ENCODE measurements at regions not wholly inside any gene's neighbourhood (a gene's known extent, or its start where the extent isn't known, plus 50 kb on each side); places are given as distances from the start of the nearest gene placed in this dataset.

DNA sequence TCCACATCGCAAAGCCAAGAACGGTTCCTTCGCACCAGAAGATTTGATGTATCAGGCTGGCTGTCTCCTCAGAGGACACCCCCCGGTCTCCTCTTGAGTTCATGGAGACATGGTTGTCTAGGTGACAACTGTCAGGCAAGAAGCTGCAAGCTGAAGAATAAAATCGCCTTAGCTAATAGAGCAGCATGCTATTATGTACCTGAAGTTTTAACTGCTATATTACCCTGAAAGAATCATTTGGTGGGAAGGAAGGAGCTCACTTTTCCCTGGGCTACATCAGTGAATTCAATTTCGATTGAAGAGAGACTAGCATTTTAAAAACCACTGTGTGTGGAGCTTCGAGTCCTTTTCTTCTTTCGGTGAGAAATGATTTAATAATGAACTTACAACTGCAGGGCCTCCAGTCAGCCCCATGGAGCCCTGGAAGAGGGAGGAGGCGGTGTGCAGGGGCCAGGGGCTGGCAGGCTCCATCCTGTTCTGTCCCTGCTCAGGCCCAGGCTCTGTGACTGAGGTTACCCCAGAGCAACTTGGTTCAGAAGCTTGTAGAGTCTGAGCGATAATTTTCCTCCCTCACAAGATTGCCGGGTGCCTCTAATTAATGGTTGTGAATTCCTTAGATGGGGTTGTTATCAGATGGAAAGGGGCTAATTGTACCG, 191.3 kb downstream of the MID1IP1 start:
- DNase-seq: no peak

DNA sequence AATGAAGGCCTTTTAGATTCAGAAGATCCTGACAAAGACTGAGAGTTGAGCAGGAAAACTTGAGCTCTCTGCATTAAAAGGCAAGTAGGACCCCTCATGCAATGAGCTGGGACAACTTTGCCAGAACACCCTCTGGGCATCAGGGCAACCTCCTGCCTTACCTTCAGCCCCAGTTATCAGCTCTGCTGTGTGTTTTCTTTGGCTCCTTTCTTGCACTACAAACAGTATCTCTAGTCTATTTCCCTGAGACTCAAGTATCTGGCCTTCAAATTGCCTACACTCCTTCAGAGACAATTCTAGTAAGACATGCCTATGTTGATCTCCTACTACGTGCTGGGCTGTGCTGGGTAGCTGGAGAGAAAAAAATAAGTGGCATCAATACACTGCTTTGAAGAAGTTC, 192.2 kb downstream of the MID1IP1 start:
- no peak for DNase-seq

DNA sequence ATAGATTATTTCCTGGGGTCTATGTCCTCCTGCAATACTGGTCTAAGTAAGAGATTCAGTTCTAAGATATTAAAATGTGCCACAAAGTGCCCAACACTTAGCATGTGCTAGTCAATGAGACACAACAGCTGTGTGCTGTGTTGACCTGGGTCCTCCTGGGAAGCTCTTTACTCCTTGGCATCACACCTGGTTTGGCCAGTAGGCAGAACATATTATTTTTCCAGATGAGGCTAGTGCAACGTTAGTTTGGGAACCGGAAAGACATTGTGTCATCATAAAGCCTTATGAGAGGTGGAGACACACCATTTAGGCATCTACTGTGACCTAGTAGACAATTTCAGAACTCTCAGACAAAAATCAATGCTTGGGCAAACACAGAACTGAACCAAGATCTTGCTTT, 197.8 kb downstream of the MID1IP1 start:
- DNase-seq: no peak

DNA sequence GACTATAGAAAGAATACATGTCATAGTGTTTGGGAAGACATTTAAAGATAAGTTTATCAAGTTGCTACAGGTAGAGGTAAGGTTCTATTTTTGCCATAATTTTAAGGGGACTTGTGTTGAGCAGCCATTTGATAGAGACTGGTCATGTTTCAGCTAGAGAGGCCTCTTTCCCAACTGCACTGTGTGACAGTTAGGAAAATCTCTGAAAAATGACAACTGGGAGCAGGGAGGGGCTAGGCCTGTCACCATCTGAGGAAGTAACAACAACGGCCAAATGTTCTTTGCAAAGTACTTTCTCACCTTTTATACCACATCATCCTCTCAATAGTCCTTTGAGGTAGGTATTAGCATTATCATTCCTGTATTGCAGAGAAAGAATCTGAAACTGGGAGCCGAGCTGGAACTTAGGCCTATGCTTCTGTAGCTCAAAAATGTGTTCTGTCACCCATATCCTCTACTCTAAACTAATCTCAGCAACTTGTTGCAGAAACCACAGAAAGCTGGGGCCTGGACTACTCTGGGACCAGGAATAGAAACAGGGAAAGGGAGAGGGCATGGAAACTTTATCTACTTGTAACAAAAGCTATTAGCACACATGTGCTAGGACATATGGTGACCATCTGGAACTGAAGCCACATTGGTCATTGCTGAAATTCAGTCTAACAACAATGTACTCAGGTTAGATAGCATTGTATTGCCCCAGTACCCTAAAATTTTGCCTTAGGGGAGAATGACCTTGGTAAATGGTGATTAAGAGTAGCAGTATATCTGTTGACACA, 198.9 kb downstream of the MID1IP1 start:
- DNase-seq: no peak

DNA sequence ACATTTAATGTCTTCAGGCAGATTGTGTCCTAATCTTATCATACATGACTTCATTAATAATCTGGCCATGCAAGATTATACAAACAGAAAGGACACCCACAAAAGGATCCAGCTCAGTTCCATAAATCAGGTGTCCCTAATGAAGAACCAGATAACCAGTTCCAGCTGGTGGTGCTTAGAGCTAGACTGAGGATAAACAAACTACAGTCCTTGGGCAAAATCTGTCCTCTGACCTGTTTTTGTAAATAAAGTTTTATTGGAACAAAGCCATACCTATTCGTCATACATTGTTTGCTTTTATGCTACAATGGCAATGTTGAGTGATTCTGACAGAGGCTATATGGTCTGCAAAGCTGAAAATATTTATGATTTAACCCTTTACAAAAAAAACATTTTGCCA, 199.5 kb downstream of the MID1IP1 start:
- DNase-seq: no peak

DNA sequence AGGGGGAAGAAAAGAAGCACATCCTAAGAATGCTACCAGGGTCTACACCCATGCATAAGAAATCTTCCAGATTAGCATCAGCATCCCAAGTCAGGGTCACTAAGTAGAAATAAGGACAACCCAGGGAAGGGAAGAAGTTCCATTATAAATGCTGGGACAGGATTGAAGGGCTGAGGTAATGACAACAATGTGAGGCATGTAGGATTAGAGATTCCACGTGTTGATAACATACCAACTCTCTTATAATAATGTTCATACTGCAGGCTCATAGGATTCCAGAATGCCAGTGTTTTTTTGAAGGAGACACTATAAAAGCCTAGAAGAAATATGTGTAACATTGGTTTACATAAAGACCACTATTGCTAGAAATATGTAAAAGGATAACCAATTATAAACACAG, 201.2 kb downstream of the MID1IP1 start:
- DNase-seq: no peak

DNA sequence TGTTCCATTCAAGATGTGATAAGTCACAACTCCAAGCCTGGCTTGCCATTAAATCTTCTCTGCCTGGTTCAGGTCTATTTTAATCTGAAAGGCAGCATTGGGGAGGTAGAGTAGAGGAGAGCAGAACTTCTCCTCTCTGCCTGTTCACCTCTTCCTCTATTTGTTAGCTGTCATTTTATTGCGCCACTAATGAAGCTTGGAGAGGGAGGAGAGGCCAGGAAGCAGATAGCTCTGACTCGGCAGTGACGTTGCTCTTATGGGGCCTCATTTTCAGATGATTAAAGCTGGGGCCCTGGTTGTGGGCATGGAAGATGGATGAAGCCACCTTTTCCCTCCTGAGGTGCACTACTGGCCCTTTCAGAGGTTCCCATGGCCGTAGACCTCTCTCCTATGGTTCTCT, 207.3 kb downstream of the MID1IP1 start:
- no peak for DNase-seq

DNA sequence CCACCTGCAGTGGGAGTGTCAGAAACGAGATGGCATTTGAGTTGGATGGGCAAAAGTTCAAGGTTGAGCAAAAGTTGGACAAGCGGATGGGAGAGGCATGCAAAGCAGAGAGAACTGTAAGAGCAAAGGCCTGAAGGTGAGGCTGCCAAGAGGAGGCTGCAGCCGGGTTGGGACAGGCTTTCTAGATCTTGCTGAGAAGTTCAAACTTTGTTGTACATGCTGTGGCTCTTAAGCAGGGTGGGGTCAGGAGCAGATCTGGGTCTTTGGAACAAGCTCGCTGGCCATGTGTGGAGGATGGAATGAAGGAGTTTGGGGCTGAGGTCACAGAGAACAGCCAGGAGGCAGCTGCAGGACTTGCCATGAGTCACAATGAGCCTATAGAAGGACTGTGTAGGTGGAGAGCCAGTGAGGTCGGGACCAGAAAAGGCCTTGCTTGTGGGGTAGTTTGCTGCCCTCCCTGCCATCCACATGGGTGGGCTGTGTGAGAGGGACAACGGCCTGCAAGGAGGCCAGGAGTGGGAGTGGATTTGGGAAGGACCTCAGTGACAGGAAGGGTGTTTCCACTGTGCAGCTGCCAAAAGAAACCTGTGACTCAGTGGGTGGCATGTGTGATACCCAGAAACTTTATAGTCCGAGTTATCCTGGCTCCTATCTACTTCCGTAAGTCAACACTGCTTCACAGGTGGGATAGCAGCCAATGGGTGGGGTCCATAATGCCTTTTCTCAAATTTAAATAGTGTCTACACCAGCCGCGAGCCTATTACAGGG, 210.4 kb downstream of the MID1IP1 start:
- DNase-seq: no peak

DNA sequence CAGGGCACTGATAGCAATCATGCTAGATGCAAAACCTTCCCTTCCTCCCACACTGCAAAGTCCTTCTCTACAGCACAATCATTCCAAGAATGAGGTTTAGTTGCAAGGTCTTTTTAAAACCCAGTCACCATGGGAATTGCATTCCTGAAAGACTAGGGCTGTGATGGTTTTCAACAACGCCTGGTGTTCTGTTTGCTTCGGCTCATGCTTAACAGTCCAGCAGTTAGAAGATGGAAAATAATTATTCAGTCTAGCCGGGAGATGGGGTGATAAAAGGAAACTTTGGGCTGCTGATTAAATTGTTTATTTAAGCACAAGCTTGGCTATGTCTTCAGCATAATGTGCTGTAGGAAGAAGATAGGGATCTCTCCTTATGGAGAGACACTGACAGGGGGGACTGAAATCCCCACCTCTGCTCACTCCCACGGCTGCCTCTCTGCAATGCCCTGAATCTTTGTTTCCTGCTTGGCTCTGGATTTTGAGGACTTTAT, 211.4 kb downstream of the MID1IP1 start:
- no peak for DNase-seq

DNA sequence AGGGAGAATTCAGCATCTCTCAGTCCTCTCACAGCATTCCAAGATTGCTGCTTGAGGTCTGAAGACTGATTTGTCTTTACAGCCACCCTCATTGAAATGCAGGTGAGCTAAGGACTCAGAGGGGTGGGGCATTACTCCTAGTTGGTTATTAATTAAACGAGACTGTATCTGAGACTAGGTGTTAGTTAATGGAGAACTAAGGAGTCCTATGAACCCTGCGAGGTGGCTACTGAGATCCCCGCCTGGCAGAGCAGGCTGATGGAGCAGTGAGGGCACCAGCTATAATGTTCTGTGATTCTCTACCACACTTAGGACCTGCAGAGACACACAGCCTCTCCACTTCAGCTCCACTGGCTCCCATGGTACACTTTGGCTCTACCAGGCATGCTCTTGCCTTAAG, 215.3 kb downstream of the MID1IP1 start:
- no peak for DNase-seq

DNA sequence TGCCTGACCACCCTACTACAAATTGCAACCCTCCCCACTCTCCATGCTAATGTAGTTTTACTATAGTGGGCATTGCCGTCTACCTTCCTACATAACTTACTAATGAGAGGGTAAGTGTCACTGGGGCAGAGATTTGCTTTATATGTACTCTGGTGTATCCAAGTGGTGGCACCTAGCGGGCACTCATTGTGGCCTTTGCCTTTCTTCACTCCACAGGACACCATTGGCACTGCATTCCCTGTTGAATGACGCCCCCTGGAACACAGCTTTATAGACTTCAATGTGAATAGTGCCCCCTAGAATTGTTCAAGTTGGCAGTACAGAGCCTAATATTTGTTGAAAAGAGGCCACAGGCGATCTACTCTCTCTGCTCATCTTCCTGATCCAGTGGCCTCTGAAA, 215.8 kb downstream of the MID1IP1 start:
- DNase-seq: no peak

DNA sequence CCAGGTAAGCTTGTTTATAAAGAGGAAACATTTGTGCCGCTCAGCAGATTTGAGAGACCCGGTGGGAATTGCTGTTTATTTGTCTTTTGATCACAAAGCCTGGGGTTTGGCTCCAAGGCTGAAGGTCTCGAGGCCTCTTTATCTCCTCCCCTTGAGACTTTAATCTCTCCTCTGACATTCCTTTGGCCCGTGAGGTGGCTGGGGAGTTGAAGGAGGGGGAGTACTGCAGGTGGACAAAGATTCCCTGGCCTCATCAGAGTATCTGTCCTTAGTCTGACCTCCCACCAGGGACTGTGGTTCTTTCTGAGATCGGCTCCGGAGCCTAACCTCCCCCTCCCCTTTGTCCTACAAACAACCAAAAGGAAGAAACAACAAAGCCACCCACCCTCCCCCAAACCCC, 216.5 kb downstream of the MID1IP1 start:
- DNase-seq: no peak

DNA sequence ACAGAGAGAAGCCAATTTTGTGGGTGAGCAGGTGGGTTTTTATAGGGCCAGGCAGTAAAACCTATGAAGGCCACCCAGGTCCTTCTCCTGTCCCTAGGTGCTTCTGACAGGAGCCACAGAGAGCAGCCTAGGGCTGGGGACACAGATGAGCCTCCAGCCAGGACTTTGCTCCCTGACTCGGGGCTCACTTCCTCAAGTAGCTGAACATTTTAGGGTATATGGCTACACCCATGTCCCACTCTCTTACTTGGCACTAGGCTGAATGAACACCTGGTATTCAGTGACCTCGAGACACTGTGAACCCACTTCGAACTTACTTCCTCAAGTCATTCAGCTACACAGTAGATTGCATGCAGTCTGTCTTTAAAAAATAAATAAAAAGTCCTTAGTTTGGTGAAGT, 217.3 kb downstream of the MID1IP1 start:
- DNase-seq: no peak

DNA sequence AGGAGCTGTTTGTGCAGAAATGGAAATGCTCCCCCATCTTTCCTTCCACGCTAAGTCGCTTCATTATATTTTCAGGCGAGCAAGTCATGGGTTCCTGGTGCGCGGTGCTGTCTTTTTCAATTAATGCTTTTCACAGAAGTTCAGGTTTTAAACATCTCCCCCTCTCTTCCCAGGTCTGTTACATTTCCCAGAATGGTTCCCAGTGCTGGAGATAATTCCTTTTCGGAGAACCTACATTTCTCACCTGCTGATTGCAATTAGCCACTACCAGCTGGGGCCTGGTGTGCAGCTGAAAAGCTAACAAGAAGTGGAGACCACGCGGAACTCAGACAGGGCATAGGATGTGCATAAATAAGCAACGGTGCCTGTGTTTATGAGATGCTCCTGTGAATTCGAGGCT, 217.8 kb downstream of the MID1IP1 start:
- no peak for DNase-seq

DNA sequence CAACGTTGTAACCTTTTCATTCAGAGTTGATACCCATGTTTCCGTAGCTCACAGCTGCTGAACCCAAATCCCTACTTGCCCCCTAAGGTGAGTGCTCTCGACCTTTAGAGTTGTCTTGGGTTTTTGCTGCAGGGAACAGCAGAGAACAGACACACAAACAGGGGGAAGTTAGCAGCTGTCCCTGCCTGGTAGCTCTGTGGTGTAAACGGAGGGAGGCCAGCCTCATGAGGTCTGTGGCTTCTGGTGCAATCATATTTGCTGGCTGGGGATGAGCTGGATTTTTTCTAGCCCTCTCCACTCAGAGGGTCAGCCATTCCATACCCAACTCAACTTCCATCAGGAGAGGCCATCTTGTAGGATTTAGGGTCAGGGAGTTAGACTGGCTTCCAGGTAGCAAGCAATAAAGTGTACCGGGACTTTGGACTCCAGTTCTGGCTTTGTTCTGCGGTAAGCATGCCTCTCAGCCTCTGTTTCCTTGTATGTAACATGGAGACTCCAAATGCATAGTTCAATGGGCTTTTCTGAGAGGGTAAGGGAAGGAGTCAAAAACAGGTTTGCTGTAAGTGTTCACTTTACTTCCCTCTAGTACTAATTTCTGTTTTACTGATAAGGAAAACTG, 218.9 kb downstream of the MID1IP1 start:
- no peak for DNase-seq

DNA sequence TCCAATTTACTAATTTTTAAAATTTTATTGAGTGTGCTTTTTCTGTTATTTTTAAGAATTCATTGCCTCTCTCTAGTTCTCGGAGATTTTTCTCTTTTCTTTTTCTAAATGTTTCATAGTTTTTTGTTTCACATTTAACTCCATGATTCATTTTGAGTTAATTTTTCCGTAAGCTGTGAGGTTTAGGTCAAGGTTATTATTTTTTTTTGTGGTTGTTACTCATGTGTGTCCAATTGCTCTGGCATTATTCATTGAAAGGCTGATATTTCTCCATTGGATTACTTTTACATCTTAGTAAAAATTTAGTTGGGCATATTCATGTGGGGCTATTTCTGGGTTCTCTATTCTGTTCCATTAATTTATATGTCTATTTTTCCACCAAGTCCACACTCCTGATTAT, 220.8 kb downstream of the MID1IP1 start:
- no peak for DNase-seq

DNA sequence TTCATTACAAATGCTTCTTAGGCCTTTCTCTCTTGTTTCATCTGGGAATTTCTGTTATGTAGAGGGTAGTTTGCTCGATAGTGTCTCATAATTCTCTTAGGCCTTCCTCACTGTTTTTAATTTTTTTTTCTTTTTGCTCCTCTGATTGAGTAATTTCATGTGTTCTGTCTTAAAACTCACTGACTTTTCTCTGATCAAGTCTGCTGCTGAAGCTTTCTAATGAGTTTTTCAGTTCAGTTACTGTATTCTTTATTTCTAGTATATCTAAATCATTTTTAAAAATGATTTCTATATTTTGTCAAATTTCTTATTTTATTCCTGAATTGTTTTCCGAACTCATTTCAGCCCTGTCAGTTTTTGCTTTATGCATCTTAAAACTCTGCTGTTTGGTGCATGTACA, 228.0 kb downstream of the MID1IP1 start:
- DNase-seq: no peak

DNA sequence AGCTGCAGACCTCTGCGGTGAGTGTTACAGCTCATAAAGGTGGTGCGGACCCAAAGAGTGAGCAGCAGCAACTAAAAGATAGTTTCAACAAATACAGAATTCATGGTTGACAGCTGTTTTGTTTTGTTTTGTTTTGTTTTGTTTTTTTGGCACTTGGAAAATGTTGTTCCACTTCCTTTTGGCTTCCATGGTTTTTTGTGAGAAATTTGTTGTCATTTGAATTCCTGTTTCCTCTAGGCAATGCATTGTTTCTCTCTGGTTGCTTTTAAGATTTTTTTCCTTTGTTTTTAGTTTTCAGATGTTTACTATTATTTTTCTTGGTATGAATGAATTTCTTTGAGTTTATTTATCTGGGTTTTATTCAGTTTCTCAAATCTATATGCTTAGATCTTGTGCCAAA, 229.4 kb downstream of the MID1IP1 start:
- no peak for DNase-seq

DNA sequence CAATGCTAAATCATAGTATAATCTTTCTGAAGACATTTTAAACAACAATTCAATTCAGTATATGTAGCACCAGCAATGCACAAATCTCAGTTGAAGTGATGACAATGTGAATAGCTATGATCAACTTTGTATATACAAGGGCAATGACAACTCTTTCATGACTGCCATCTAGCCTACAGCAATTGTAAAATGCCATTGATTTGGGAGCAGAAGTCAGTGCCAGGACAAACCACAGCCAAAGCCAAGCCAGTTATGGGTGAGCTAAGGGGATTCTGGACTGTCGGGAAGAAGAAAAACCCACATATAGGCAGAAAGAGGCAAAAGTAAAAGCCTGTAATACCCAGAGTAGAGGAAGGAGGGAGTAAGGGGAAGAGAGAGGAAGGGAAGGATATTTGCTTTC, 238.6 kb downstream of the MID1IP1 start:
- DNase-seq: no peak

DNA sequence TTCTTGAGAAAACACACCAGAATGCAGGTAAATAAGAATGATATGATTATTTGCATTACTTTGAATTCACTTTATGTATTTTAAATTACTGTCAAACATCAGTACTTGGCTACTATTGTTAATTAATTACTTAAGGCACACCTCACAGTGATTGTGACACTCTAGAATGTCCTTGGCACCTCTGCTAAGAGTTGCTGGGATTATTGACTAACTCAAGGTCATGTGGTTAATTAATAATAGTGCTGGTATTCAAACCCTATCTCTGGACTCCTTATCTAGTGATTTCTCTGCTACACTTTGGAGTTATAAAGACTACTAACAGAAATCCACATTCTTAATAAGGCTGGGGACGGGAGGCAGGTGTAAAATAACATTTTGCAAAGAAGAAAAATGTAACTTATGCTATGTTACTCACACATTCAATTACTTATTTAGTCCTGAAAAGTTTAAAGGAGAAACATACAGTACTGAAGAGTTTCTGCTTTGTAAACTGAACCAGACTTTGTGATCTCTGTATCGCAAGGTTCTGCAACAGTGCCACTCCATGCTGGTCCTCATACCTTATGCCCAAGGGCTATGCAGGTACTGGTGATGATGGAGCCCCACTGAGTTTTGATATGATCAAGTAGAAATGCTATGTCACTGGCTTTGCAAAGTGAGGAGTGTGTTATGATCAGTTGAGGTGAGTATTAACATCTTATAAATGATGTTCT, 242.7 kb downstream of the MID1IP1 start:
- no peak for DNase-seq

DNA sequence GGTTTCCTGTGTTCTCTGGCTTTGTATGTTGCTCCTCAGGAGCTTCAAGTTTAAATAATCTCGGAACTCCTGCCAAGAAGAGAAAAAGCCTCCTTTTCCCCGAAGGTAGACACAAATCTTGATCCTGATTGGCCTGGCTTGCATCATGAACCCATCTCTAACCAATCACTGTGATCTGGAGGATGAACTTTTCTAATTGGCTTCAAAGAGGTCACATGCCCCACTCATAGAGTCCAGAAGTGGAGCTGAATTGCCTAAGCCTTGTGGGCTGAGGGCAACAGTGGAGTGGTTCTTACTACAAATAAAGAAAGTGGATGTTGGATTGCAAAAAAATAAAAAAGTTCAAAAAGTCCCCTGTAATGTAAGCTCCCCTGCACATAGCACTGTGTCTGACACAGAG, 245.9 kb downstream of the MID1IP1 start:
- no peak for DNase-seq

DNA sequence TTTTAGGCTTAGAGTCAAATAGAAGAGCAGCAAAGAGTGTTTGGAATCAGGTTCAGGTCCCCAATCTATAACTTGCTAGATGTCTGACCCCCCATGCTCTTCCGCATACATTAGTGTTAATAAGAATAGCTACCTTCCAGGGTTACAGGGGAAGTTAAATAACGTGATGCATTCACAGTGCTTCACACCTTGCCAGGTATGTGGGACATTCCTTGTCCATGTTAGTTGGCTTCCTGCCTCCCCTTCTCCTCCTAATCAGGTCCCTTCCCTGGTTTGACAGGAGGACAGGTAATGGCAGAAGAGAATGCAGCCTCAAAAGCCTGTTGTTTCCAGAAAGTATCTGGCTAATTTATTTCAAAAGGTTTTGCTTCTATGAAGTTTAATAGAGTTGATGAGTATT, 248.7 kb downstream of the MID1IP1 start:
- DNase-seq: no peak

DNA sequence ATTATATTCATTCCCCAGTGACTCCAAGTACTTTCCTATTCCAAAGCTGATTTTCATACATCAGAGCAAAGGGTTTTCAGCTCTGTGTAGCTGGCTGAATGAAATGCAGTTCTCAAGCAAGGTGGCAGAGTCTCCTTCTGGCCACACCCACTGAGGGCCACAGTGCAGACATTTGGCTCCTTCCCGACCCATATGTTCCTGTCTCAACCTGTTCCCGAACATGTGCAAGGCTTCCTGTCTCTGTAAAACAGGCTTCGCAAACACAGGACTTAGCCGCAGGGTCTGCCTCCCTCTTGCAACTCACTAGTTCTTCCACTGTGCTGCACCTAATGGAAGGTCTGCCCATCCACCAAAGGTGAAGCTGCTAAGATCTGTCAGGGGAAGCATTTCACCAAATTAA, 249.2 kb downstream of the MID1IP1 start:
- no peak for DNase-seq

Data from activated T-cell treated with anti-CD3 and anti-CD28 coated beads, Interleukin-2, amount 50 U/mL, for 48 hours (primary cell).